ENCODE measurements at regions not wholly inside any gene's neighbourhood (a gene's known extent, or its start where the extent isn't known, plus 50 kb on each side); places are given as distances from the start of the nearest gene placed in this dataset.

GRCh38 chr20:6533351-6533750 lies 234.1 kb upstream of the BMP2 start:
- TF ChIP-seq, protein P1, sequence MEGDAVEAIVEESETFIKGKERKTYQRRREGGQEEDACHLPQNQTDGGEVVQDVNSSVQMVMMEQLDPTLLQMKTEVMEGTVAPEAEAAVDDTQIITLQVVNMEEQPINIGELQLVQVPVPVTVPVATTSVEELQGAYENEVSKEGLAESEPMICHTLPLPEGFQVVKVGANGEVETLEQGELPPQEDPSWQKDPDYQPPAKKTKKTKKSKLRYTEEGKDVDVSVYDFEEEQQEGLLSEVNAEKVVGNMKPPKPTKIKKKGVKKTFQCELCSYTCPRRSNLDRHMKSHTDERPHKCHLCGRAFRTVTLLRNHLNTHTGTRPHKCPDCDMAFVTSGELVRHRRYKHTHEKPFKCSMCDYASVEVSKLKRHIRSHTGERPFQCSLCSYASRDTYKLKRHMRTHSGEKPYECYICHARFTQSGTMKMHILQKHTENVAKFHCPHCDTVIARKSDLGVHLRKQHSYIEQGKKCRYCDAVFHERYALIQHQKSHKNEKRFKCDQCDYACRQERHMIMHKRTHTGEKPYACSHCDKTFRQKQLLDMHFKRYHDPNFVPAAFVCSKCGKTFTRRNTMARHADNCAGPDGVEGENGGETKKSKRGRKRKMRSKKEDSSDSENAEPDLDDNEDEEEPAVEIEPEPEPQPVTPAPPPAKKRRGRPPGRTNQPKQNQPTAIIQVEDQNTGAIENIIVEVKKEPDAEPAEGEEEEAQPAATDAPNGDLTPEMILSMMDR (conservative IDR thresholded peaks at IDR 0.05; ENCODE audit: low read length): no peak
- peak; percentile 56 for DNase-seq (ENCODE audit: low read depth)
- H3K4me3 ChIP-seq (ENCODE audit: low read length): no peak overlapping the region

DNA sequence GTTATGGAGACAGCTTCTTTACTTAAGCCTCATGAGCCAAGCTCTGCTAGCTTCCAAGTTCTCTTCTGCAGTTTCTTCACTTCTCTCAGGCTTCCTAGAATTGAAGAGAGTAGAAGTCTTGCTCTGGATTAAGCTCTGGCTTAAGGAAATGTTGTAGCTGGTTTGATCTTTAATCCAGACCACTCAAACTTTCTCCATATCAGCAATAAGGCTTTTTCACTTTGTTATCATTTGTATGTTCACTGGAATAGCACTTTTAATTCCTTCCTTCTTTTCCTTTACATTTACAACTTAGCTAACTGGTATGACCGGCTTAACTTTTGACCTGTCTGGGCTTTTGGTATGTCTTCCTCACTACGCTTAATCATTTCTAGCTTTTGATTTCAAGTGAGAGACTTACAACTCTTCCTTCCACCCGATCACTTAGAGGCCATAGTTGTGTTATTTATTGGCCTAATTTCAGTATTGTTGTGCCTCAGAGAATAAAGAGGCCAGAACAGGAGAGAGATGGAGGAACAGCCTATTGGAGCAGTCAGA lies 236.6 kb upstream of the BMP2 start:
- TF ChIP-seq, protein P1 (conservative IDR thresholded peaks at IDR 0.05; ENCODE audit: low read length): no peak
- no peak overlapping the region for H3K4me3 ChIP-seq (ENCODE audit: low read length)
- DNase-seq (ENCODE audit: low read depth): no peak

GRCh38 chr20:6530254-6530653 lies 237.2 kb upstream of the BMP2 start:
- TF ChIP-seq, protein P1 (conservative IDR thresholded peaks at IDR 0.05; ENCODE audit: low read length): no peak
- DNase-seq (ENCODE audit: low read depth): no peak
- H3K4me3 ChIP-seq (ENCODE audit: low read length): no peak overlapping the region

DNA sequence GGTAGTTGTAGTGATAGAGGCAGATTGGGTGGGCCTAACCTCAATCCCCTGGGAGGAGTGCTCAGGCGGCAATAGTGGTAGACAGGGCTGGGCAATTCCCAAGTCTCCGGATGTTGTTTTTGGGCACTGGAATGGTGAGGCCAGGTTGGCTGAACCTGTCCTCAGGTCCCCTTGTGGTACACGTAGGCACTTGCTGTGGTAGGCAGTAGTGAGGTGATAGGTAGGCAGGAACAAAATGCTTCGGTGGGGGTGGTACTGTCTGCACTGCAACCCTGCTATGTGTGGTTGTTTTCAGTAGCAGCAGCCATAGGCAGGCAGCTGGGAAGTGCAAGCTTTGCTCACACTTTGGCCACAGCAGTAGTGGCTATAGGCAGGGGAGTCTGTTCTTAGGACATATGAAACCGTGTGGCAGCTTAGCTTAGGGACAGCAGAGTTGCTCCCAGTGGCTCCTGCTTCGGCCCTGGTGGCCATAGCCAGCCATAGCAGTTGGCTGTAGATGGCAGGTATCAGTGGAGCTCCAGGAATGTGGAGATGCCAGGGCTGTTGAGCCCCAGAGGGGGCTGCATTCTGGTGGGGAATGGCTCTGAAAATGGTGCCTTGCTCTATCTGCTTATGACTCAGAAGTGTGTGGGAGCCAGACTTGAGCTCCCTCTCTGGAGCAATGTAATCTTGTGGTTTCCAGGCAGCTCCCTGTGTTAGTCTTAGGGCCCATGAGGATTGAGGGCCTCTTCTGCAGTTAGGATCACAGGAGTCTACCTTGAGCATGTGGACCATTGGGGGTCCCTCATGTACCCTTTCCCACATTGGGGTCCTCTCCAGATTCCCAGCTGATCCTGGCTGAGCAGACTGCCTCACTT lies 241.8 kb upstream of the BMP2 start:
- no peak overlapping the region for H3K4me3 ChIP-seq (ENCODE audit: low read length)
- TF ChIP-seq, protein P1 (conservative IDR thresholded peaks at IDR 0.05; ENCODE audit: low read length): no peak
- DNase-seq (ENCODE audit: low read depth): no peak

DNA sequence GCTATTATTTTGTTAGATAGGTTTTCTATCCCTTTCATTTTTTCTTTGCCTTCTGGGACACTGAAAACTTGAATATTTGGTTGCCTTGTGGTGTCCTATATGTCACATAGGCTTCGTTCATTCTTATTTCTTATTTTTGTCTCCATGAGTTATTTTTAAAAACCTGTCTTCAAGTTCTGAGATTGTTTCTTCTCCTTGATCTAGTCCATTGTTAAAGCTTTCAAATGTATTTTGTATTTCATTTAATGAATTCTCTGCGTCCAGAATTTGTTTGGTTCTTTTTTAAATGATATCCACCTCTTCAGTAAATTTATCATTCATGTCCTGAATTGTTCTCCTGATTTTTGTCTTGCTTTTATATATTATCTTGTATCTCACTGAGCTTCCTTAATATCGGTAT lies 243.2 kb upstream of the BMP2 start:
- TF ChIP-seq, protein P1 (conservative IDR thresholded peaks at IDR 0.05; ENCODE audit: low read length): no peak
- H3K4me3 ChIP-seq (ENCODE audit: low read length): no peak overlapping the region
- no peak for DNase-seq (ENCODE audit: low read depth)

GRCh38 chr20:6519556-6519955 lies 247.9 kb upstream of the BMP2 start:
- H3K4me3 ChIP-seq (ENCODE audit: low read length): no peak overlapping the region
- TF ChIP-seq, protein P1 (conservative IDR thresholded peaks at IDR 0.05; ENCODE audit: low read length): no peak
- DNase-seq (ENCODE audit: low read depth): peak; percentile 0

GRCh38 chr20:6515261-6515660 lies 252.2 kb upstream of the BMP2 start:
- TF ChIP-seq, protein P1 (conservative IDR thresholded peaks at IDR 0.05; ENCODE audit: low read length): no peak

More at GRCh38 chr20:6515261-6515660, 252.2 kb upstream of the BMP2 start:
- no peak overlapping the region for H3K4me3 ChIP-seq (ENCODE audit: low read length)
- DNase-seq (ENCODE audit: low read depth): no peak
